ENCODE measurements at regions not wholly inside any gene's neighbourhood (a gene's known extent, or its start where the extent isn't known, plus 50 kb on each side); places are given as distances from the start of the nearest gene placed in this dataset.

DNA sequence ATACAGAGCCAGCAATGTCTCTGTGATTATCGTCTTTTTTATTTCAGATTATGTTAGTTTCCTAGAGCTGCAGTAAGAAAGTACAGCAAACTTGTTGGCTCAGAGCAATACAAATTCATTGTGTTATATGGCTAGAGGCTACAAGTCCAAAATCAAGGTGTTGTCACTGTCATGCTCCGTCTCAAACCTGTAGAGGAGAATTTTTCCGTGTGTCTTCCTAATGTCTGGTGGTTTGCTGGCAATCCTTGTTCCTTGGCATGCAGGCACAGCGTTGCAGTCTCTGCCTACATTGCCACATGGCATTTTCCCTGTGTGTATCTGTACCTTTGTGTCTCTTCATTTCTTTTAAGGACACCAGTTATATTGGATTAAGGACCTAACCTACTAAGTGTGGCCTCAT is 244.4 kb downstream of the LRRIQ3 start:
- DNase-seq, result no peak
- in situ Hi-C loops (cut with HindIII; ENCODE audit: low pct_ligation_motif_present, low pct_unique_long_range_greater_than_20kb, low sequenced_read_pairs), result no loop called here

GRCh38 chr1:73953186-73953585 is 244.8 kb downstream of the LRRIQ3 start:
- in situ Hi-C loops (cut with HindIII; ENCODE audit: low pct_ligation_motif_present, low pct_unique_long_range_greater_than_20kb, low sequenced_read_pairs), result no loop called here
- no peak for DNase-seq

- no peak for DNase-seq
- in situ Hi-C loops (cut with HindIII; ENCODE audit: low pct_ligation_motif_present, low pct_unique_long_range_greater_than_20kb, low sequenced_read_pairs), result no loop called here
Measured at GRCh38 chr1:73948055-73948454, 249.9 kb downstream of the LRRIQ3 start.

- no peak for DNase-seq
- in situ Hi-C loops (cut with HindIII; ENCODE audit: low pct_ligation_motif_present, low pct_unique_long_range_greater_than_20kb, low sequenced_read_pairs), result no loop called here
Measured at GRCh38 chr1:73947009-73947408, 251.0 kb downstream of the LRRIQ3 start.

DNA sequence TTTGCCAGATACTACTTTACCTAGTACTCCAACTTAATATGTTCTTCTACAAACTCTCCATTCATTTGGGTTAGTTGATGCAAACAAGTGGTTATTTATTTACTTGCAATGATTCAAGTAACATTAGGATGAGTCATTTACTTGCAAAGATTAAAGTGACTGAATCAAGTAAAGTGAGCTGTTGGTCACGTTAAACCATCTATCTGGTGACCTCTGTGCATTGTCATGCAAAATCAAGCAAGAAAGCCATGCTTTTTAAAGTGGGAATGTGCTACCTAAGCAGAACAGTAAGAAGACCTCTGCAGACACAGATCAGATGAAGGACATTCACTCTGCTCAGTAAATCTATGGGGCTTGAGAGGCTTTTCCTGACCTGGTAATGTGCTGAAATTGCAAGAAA is 254.7 kb downstream of the LRRIQ3 start:
- in situ Hi-C loops (cut with HindIII; ENCODE audit: low pct_ligation_motif_present, low pct_unique_long_range_greater_than_20kb, low sequenced_read_pairs), result no loop called here
- DNase-seq, result no peak

- DNase-seq, result no peak
- in situ Hi-C loops (cut with HindIII; ENCODE audit: low pct_ligation_motif_present, low pct_unique_long_range_greater_than_20kb, low sequenced_read_pairs), result no loop called here
Measured at GRCh38 chr1:73930293-73930692, 267.7 kb downstream of the LRRIQ3 start.

DNA sequence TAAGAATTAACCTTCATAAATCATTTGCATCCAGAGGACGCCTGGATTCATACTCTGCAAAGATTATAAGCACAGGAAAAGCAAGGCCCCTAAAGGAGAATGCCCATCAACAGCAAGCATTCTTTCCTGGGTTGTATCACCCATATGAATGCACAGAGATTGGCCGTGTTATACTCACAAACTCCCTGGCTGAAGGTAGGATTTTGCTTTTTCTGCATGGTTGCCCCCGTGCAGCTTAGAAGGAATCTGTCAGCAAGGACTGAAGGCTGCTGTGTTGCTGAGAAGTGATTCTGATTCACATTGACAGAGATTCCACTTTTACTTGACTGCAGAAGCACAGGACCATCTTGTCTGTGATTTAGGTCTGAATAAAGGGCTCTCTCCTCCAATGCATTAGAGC is 283.0 kb downstream of the LRRIQ3 start:
- in situ Hi-C loops (cut with HindIII; ENCODE audit: low pct_ligation_motif_present, low pct_unique_long_range_greater_than_20kb, low sequenced_read_pairs), result no loop called here
- DNase-seq, result no peak

- in situ Hi-C loops (cut with HindIII; ENCODE audit: low pct_ligation_motif_present, low pct_unique_long_range_greater_than_20kb, low sequenced_read_pairs), result no loop called here
- DNase-seq, result no peak
Measured at GRCh38 chr1:73913025-73913424, 285.0 kb downstream of the LRRIQ3 start.

DNA sequence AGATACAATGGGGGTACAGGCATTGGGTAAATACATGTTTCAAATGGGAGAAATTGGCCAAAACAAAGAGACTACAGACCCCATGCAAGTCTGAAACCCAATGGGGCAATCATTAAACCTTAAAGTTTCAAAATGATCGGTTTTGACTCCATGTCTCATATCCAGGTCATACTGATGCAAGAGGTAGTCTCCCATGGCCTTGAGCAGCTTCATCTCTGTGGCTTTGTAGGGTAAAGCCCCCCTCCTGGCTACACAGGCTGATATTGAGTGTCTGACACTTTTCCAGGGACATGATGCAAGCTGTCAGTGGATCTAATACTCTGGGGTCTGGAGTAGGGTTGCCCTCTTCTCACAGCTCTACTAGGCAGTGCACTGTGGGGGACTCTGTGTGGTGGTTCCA is 286.1 kb downstream of the LRRIQ3 start:
- in situ Hi-C loops (cut with HindIII; ENCODE audit: low pct_ligation_motif_present, low pct_unique_long_range_greater_than_20kb, low sequenced_read_pairs), result no loop called here
- DNase-seq, result no peak

GRCh38 chr1:73910466-73910865 is 287.5 kb downstream of the LRRIQ3 start:
- in situ Hi-C loops (cut with HindIII; ENCODE audit: low pct_ligation_motif_present, low pct_unique_long_range_greater_than_20kb, low sequenced_read_pairs), result no loop called here
- no peak for DNase-seq

DNA sequence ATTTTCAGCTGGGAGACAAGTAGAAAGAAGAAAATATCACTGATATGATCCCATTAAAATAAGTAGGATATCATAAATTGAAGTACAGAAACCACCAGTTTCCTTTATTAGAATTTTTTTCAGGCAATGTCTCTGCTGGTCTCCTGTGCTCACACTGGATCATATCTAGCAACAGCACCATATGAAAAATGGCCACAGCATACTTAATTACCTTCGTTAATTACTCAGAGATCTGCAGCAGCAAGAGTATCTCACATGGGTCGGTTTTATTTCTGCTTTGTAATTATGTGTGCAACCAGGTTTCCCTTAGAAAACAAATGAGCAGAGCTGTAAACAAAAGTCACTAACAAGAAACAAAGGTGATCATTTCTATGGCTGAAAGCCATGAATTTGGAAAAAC is 287.9 kb downstream of the LRRIQ3 start:
- in situ Hi-C loops (cut with HindIII; ENCODE audit: low pct_ligation_motif_present, low pct_unique_long_range_greater_than_20kb, low sequenced_read_pairs), result no loop called here
- no peak for DNase-seq

GRCh38 chr1:73909043-73909562 is 288.9 kb downstream of the LRRIQ3 start:
- DNase-seq, result no peak
- in situ Hi-C loops (cut with HindIII; ENCODE audit: low pct_ligation_motif_present, low pct_unique_long_range_greater_than_20kb, low sequenced_read_pairs), result no loop called here

DNA sequence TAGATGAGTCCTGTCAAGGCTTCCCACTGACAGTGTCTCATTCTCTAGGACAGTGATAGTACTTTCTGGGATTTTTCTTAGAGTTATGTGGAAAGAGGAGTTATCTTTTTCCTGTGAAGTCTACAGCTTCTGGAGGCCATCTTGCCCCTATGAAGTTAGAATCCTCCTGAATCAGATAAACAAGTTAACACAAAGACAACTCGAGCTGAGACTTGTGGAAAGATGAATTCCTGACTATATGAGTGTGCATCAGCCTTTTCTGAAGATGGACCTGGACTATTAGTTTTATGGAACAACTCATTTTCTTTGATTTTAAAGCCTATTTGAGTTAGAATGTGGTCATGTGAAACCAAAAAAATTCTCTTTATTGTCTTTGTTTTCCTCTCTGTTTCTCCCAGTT is 290.9 kb downstream of the LRRIQ3 start:
- in situ Hi-C loops (cut with HindIII; ENCODE audit: low pct_ligation_motif_present, low pct_unique_long_range_greater_than_20kb, low sequenced_read_pairs), result no loop called here
- no peak for DNase-seq

GRCh38 chr1:73903092-73903491 is 294.9 kb downstream of the LRRIQ3 start:
- DNase-seq, result no peak
- in situ Hi-C loops (cut with HindIII; ENCODE audit: low pct_ligation_motif_present, low pct_unique_long_range_greater_than_20kb, low sequenced_read_pairs), result no loop called here

GRCh38 chr1:73901738-73902137 is 296.2 kb downstream of the LRRIQ3 start:
- in situ Hi-C loops (cut with HindIII; ENCODE audit: low pct_ligation_motif_present, low pct_unique_long_range_greater_than_20kb, low sequenced_read_pairs), result no loop called here
- DNase-seq, result no peak

GRCh38 chr1:73899311-73899710 is 298.7 kb downstream of the LRRIQ3 start:
- DNase-seq, result no peak
- in situ Hi-C loops (cut with HindIII; ENCODE audit: low pct_ligation_motif_present, low pct_unique_long_range_greater_than_20kb, low sequenced_read_pairs), result no loop called here

- in situ Hi-C loops (cut with HindIII; ENCODE audit: low pct_ligation_motif_present, low pct_unique_long_range_greater_than_20kb, low sequenced_read_pairs), result no loop called here
- DNase-seq, result no peak
Measured at GRCh38 chr1:73898540-73898939, 299.4 kb downstream of the LRRIQ3 start.

DNA sequence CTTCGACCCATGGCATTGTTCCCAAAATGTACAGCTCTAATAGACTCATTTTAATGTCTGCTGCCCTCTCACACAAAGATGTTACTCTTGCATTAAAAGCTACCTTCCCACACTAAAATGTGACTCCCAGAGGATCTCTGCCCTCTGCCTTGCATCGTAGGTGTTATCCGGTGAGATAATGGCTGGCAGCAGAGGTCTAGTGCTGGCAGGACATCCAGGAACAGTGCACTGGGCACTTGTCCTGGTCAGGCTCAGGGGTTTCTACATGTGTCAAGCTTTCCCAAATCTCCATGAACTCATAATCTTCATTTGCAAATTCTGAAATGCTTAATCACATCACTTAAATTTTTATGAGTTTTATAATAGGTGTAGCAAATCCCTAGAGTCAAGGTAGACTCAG is 310.6 kb downstream of the LRRIQ3 start:
- DNase-seq, result no peak
- in situ Hi-C loops (cut with HindIII; ENCODE audit: low pct_ligation_motif_present, low pct_unique_long_range_greater_than_20kb, low sequenced_read_pairs), result no loop called here

GRCh38 chr1:73886716-73887115 is 311.3 kb downstream of the LRRIQ3 start:
- in situ Hi-C loops (cut with HindIII; ENCODE audit: low pct_ligation_motif_present, low pct_unique_long_range_greater_than_20kb, low sequenced_read_pairs), result no loop called here
- no peak for DNase-seq

DNA sequence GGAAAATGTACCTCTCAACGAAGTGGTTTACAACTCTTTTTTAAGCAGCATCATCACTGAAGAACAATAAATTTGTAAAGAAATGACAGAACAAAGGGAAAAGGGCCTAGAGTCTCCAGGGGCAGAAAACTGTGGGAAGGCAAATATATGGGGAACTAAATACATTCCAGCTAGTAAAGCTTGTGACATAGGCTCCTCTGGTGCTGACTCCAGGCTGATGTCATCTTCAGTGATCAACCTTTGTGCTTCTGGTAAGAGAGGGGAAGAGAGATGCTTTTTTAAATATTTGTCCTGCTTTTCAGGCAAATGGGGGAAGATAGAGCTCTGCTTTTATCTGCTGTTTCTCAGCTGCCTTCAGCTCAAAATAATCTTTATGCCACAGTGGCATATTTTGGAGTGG is 323.2 kb downstream of the LRRIQ3 start:
- in situ Hi-C loops (cut with HindIII; ENCODE audit: low pct_ligation_motif_present, low pct_unique_long_range_greater_than_20kb, low sequenced_read_pairs), result no loop called here
- no peak for DNase-seq

DNA sequence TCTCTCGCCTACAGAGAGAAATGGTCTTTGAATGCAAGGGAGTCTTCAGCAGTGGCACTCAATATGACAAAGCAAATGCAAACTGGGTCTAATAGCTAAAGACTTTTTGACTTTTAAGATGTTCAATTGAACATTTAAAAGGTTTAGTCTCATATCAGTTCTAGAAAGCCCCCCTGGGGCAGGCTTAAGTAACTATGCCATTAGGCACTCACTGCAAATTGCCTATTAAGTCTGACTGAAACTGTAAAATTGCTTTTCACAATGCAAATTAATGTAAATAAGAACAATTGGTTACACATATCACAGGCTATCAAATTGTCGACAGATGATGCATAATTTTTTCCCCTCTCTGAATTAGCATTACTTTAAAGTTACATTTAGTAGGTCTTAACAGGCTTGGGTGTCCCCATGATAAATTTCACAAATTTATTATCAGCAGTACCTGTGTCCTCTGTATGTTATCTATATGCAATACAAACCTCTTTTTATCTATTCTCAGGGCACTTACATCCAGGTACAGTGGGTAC is 329.1 kb downstream of the LRRIQ3 start:
- in situ Hi-C loops (cut with HindIII; ENCODE audit: low pct_ligation_motif_present, low pct_unique_long_range_greater_than_20kb, low sequenced_read_pairs), result no loop called here
- no peak for DNase-seq
